ENCODE measurements at regions not wholly inside any gene's neighbourhood (a gene's known extent, or its start where the extent isn't known, plus 50 kb on each side); places are given as distances from the start of the nearest gene placed in this dataset.
A peak's percentile ranks its signal among the peaks of the same experiment; 100 is the strongest.

GRCh38 chr22:49078076-49078710 is 749.5 kb downstream of the BRD1 start:
- no peaks in the 10 kb centered on the region for H3K4me1 ChIP-seq
- peak in 1 of 4 donors; percentile 55 for DNase-seq
- no peak for ATAC-seq
- TF ChIP-seq CTCF (IDR thresholded peaks at IDR 0.05) = no peak
- H3K27me3 ChIP-seq = peaks cover 0 to 17% of the 10 kb centered on the region in 2 donors
- H3K9me3 ChIP-seq = no peaks in the 10 kb centered on the region
- intact Hi-C loops (cut with DNase I) = no loop called here
- H3K4me3 ChIP-seq = no peak overlapping the region
- no peak overlapping the region for H3K27ac ChIP-seq
- no peaks in the 10 kb centered on the region for H3K36me3 ChIP-seq

GRCh38 chr22:49077586-49077985 is 750.1 kb downstream of the BRD1 start:
- TF ChIP-seq CTCF (IDR thresholded peaks at IDR 0.05) = no peak
- Histone ChIP-seq H3K27ac (no peak overlapping the region), H3K4me3 (no peak overlapping the region), H3K27me3 (peaks cover 0 to 17% of the 10 kb centered on the region in 2 donors), H3K36me3 (no peaks in the 10 kb centered on the region), H3K9me3 (no peaks in the 10 kb centered on the region), H3K4me1 (no peaks in the 10 kb centered on the region)
- intact Hi-C loops (cut with DNase I) = no loop called here
- DNase-seq (no peak), ATAC-seq (no peak)

GRCh38 chr22:49077036-49077393 is 750.7 kb downstream of the BRD1 start:
- H3K27me3 ChIP-seq = peaks cover 0 to 17% of the 10 kb centered on the region in 2 donors
- H3K27ac ChIP-seq = no peak overlapping the region
- intact Hi-C loops (cut with DNase I) = no loop called here
- no peaks in the 10 kb centered on the region for H3K9me3 ChIP-seq
- no peak for TF ChIP-seq CTCF (IDR thresholded peaks at IDR 0.05)
- ATAC-seq = no peak
- DNase-seq = no peak
- H3K36me3 ChIP-seq = no peaks in the 10 kb centered on the region
- H3K4me1 ChIP-seq = no peaks in the 10 kb centered on the region
- H3K4me3 ChIP-seq = no peak overlapping the region

- no peaks in the 10 kb centered on the region for H3K36me3 ChIP-seq
- H3K4me1 ChIP-seq = no peaks in the 10 kb centered on the region
- peaks cover 0 to 17% of the 10 kb centered on the region in 2 donors for H3K27me3 ChIP-seq
- H3K9me3 ChIP-seq = no peaks in the 10 kb centered on the region
- DNase-seq = no peak
- no peak for TF ChIP-seq CTCF (IDR thresholded peaks at IDR 0.05)
- H3K4me3 ChIP-seq = no peak overlapping the region
- intact Hi-C loops (cut with DNase I) = no loop called here
- no peak overlapping the region for H3K27ac ChIP-seq
- no peak for ATAC-seq
These were observed 751.2 kb downstream of the BRD1 start for GRCh38 chr22:49076300-49077035.

- Histone ChIP-seq H3K27ac (no peak overlapping the region), H3K27me3 (peaks cover 0 to 12% of the 10 kb centered on the region in 2 donors), H3K36me3 (no peaks in the 10 kb centered on the region), H3K4me1 (no peaks in the 10 kb centered on the region), H3K9me3 (no peaks in the 10 kb centered on the region), H3K4me3 (no peak overlapping the region)
- ATAC-seq (no peak), DNase-seq (no peak)
- no peak for TF ChIP-seq CTCF (IDR thresholded peaks at IDR 0.05)
- intact Hi-C loops (cut with DNase I) = no loop called here
These were observed 752.5 kb downstream of the BRD1 start for GRCh38 chr22:49075150-49075549.

Data from left lung (tissue), 4 donors.